ENCODE measurements at regions not wholly inside any gene's neighbourhood (a gene's known extent, or its start where the extent isn't known, plus 50 kb on each side); places are given as distances from the start of the nearest gene placed in this dataset.

DNA sequence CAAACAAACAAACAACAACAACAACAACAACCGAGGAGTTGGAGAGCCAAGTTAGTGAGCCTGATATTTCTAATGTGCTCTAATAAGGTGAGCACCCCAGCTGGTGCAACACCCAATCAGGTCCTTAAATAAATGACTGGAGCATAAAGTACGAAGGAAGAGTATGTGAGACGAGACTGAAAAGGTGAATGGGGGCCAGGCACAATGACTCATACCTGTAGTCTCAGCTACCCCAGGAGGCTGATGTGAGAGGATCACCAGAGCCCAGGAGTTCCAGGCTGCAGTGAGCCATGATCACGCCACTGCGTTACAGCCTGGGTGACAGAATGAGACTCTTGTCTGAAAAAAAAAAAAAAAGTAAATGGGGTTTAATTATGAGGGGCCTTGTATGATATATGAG, 152.0 kb upstream of the ZRANB2 start:
- Histone ChIP-seq H3K36me3 (replicated peaks in 1 of 2; ENCODE audit: control insufficient read depth in 1 of 2, insufficient read depth in 2 of 2, low read length in 1 of 2) (no peaks in the 10 kb centered on the region), H3K9me3 (no peaks in the 10 kb centered on the region), H4K20me1 (ENCODE audit: insufficient read depth) (no peaks in the 10 kb centered on the region), H2AFZ (ENCODE audit: low read depth) (no peak overlapping the region), H3K4me1 (ENCODE audit: control insufficient read depth in 1 of 2, insufficient read depth in 2 of 2, low read depth in 1 of 2, low read length in 1 of 2) (no peaks in the 10 kb centered on the region), H3K27me3 (ENCODE audit: insufficient read depth) (no peaks in the 10 kb centered on the region), H3K9ac (no peak overlapping the region), H3K4me3 (ENCODE audit: low read depth in 2 of 2, low read length in 1 of 2) (no peak overlapping the region), H3K4me2 (no peak overlapping the region), H3K79me2 (ENCODE audit: insufficient read depth) (no peaks in the 10 kb centered on the region), H3F3A (replicated peaks; ENCODE audit: insufficient read depth) (no peaks in the 10 kb centered on the region), H3K9me2 (no peaks in the 10 kb centered on the region), H3K27ac (ENCODE audit: low read depth in 2 of 2, low read length in 1 of 2) (no peak overlapping the region)
- ChIA-PET CTCF (interaction anchor here (0.9 to 1.0 kb wide), 2 partner anchors 10 to 35 kb away, joined by 3 read pairs; no protein-coding TSS in a partner anchor), POLR2A (no interaction called here)
- TF ChIP-seq EZH2phosphoT487 (IDR thresholded peaks at IDR 0.05; ENCODE audit: borderline replicate concordance, low read depth): no peak
- no peak for TF ChIP-seq PBX3 (IDR thresholded peaks at IDR 0.05)
- TF ChIP-seq CHD2 (IDR thresholded peaks at IDR 0.05; ENCODE audit: low read length, partially characterized antibody): no peak
- TF ChIP-seq MXI1 (IDR thresholded peaks at IDR 0.05; ENCODE audit: low read depth, low read length): no peak
- no peak for TF ChIP-seq JUND (IDR thresholded peaks at IDR 0.05)
- no peak for TF ChIP-seq FOXJ3 (CRISPR knock-in tag; IDR thresholded peaks at IDR 0.05)
- no peak for TF ChIP-seq TCF12 (IDR thresholded peaks at IDR 0.05)
- DNase-seq: no peak
- WGBS (ENCODE audit: low lambda C conversion rate): 55% methylated on average over 5 of the region's 5 CpGs

- DNase-seq: no peak
- Histone ChIP-seq H4K20me1 (ENCODE audit: insufficient read depth) (no peaks in the 10 kb centered on the region), H3K4me3 (ENCODE audit: low read depth in 2 of 2, low read length in 1 of 2) (no peak overlapping the region), H3K79me2 (ENCODE audit: insufficient read depth) (no peaks in the 10 kb centered on the region), H3K27ac (ENCODE audit: low read depth in 2 of 2, low read length in 1 of 2) (no peak overlapping the region), H3K27me3 (ENCODE audit: insufficient read depth) (no peaks in the 10 kb centered on the region), H3F3A (replicated peaks; ENCODE audit: insufficient read depth) (no peaks in the 10 kb centered on the region), H3K9ac (no peak overlapping the region), H3K9me3 (no peaks in the 10 kb centered on the region), H2AFZ (ENCODE audit: low read depth) (no peak overlapping the region), H3K9me2 (no peaks in the 10 kb centered on the region), H3K4me2 (no peak overlapping the region), H3K36me3 (replicated peaks in 1 of 2; ENCODE audit: control insufficient read depth in 1 of 2, insufficient read depth in 2 of 2, low read length in 1 of 2) (no peaks in the 10 kb centered on the region), H3K4me1 (ENCODE audit: control insufficient read depth in 1 of 2, insufficient read depth in 2 of 2, low read depth in 1 of 2, low read length in 1 of 2) (no peaks in the 10 kb centered on the region)
- POLR2A ChIA-PET: no interaction called here
- 53% methylated on average over 12 of the region's 12 CpGs for WGBS (ENCODE audit: low lambda C conversion rate)
- CTCF ChIA-PET: interaction anchor here (0.9 to 1.1 kb wide), 3 partner anchors 10 to 36 kb away, joined by 3 read pairs; no protein-coding TSS in a partner anchor
- TF ChIP-seq JUND (IDR thresholded peaks at IDR 0.05) (no peak), EZH2phosphoT487 (IDR thresholded peaks at IDR 0.05; ENCODE audit: borderline replicate concordance, low read depth) (no peak), NFIC (IDR thresholded peaks at IDR 0.05; ENCODE audit: borderline replicate concordance) (no peak), RFX5 (IDR thresholded peaks at IDR 0.05; ENCODE audit: low read length) (no peak), RCOR1 (IDR thresholded peaks at IDR 0.05; ENCODE audit: low read length) (no peak), MAX (IDR thresholded peaks at IDR 0.05; ENCODE audit: low read depth) (no peak), CHD2 (IDR thresholded peaks at IDR 0.05; ENCODE audit: low read length, partially characterized antibody) (no peak), CTCF (IDR thresholded peaks at IDR 0.05) (no peak), TAF1 (IDR thresholded peaks at IDR 0.05; ENCODE audit: borderline replicate concordance, low read depth, low read length) (no peak), SIN3A (IDR thresholded peaks at IDR 0.05; ENCODE audit: borderline replicate concordance, low read depth, low read length) (no peak), EP300 (IDR thresholded peaks at IDR 0.05; ENCODE audit: borderline replicate concordance in 1 of 2, low read depth in 1 of 2, low read length in 1 of 2) (no peak), FOSL2 (IDR thresholded peaks at IDR 0.05; ENCODE audit: borderline replicate concordance, low read depth) (no peak), SMC3 (IDR thresholded peaks at IDR 0.05; ENCODE audit: low read depth, low read length) (no peak), MEF2A (IDR thresholded peaks at IDR 0.05; ENCODE audit: borderline replicate concordance, low read depth) (no peak), MXI1 (IDR thresholded peaks at IDR 0.05; ENCODE audit: low read depth, low read length) (no peak)
- TF ChIP-seq, protein P1, sequence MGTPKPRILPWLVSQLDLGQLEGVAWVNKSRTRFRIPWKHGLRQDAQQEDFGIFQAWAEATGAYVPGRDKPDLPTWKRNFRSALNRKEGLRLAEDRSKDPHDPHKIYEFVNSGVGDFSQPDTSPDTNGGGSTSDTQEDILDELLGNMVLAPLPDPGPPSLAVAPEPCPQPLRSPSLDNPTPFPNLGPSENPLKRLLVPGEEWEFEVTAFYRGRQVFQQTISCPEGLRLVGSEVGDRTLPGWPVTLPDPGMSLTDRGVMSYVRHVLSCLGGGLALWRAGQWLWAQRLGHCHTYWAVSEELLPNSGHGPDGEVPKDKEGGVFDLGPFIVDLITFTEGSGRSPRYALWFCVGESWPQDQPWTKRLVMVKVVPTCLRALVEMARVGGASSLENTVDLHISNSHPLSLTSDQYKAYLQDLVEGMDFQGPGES (IDR thresholded peaks at IDR 0.05; ENCODE audit: low read depth, low read length): no peak
- TF ChIP-seq, protein P2, sequence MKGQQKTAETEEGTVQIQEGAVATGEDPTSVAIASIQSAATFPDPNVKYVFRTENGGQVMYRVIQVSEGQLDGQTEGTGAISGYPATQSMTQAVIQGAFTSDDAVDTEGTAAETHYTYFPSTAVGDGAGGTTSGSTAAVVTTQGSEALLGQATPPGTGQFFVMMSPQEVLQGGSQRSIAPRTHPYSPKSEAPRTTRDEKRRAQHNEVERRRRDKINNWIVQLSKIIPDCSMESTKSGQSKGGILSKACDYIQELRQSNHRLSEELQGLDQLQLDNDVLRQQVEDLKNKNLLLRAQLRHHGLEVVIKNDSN (IDR thresholded peaks at IDR 0.05; ENCODE audit: borderline replicate concordance, low read depth): no peak
- TF ChIP-seq, protein P3, sequence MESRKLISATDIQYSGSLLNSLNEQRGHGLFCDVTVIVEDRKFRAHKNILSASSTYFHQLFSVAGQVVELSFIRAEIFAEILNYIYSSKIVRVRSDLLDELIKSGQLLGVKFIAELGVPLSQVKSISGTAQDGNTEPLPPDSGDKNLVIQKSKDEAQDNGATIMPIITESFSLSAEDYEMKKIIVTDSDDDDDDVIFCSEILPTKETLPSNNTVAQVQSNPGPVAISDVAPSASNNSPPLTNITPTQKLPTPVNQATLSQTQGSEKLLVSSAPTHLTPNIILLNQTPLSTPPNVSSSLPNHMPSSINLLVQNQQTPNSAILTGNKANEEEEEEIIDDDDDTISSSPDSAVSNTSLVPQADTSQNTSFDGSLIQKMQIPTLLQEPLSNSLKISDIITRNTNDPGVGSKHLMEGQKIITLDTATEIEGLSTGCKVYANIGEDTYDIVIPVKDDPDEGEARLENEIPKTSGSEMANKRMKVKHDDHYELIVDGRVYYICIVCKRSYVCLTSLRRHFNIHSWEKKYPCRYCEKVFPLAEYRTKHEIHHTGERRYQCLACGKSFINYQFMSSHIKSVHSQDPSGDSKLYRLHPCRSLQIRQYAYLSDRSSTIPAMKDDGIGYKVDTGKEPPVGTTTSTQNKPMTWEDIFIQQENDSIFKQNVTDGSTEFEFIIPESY (IDR thresholded peaks at IDR 0.05; ENCODE audit: borderline replicate concordance, low read depth): no peak
Measured at GRCh38 chr1:71232166-71232763, 151.4 kb upstream of the ZRANB2 start.
